SK-N-MC (cell line): ENCODE measurements at regions not wholly inside any gene's neighbourhood (a gene's known extent, or its start where the extent isn't known, plus 50 kb on each side); places are given as distances from the start of the nearest gene placed in this dataset.

Source experiments
- EZH2 ChIP-seq: fragments of 200-600 bp; sonication (generic); IDR thresholded peaks from one replicate; pipeline ENCODE4 v1.6.1; 2017; ENCODE audit warnings: antibody characterized with exemption
- POLR2AphosphoS5 ChIP-seq: IDR thresholded peaks from 2 replicates; pipeline ENCODE4 v1.6.1; 2012; ENCODE audit warnings: mild to moderate bottlenecking, low read depth, low read length, borderline replicate concordance

DNA sequence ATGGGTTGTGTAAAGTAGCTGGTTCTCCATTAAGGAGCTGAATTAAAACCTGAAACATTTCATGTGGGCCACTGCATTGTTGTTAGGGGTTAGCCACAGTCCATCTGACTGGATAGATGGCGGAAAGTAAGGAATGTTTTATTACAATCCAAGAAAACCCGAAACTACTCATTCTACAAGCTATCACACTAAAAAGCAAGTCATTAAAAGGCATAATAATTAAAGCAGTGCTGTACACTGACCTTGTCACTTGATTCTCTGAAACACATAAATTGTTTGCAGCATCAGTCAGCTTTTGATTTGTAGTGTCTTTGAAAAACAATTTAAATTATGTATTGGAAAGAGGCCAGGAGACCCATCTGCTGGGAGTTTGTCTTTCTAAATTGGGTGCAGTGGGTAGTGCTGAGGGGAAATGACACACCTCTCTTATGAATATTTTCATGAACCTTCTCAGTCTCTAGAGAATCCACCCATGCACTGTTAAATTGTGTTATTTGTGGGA is 75.7 kb upstream of the ANK2 start:
- TF ChIP-seq EZH2 (no peak), POLR2AphosphoS5 (no peak)
